HepG2 (cell line): ENCODE measurements at regions not wholly inside any gene's neighbourhood (a gene's known extent, or its start where the extent isn't known, plus 50 kb on each side); places are given as distances from the start of the nearest gene placed in this dataset.

Experiments used
- ATAC-seq: fragments of 200-7000 bp; cut with Tn5 transposase; 3 replicates; pipeline ENCODE4 v1.9.1; 2020; ENCODE audit warnings: mild to moderate bottlenecking, moderate library complexity
- BruUV-seq: library from RNA; stranded (reverse); fragments of 400-500 nt; replicated peaks from 2 replicates; lab custom pipeline; 2021; lab: Mats Ljungman, UMichigan
- CTCF ChIA-PET: fragments of 300-600 bp; formaldehyde crosslinking; extraction: SDS; loops from one replicate; lab custom pipeline; 2021; ENCODE audit warnings: low total read pairs, inconsistent platforms, low intra/inter-chr PET ratio; lab: Yijun Ruan, JAX
- POLR2A ChIA-PET: fragments of 350-600 bp; sonication (Branson Sonifier 250); formaldehyde crosslinking; loops from one replicate; lab custom pipeline; 2020; ENCODE audit warnings: antibody characterized with exemption, inconsistent platforms; lab: Yijun Ruan, JAX
- DNase-seq: peaks from one replicate; pipeline ENCODE4 v3.0.0-alpha.2; 2015; ENCODE audit warnings: low spot score
- FAIRE-seq: peaks from 3 replicates; lab custom pipeline; 2011; peaks lifted over from hg19 to GRCh38; lab: Jason Lieb, UNC
- H2AFZ ChIP-seq: one replicate; pipeline ENCODE4 v1.6.1; 2011; ENCODE audit warnings: low read length, inconsistent platforms
- H3K27ac ChIP-seq: fragments of 300-600 bp; 3 replicates; pipeline ENCODE4 v1.8.0; 2011; ENCODE audit warnings: mixed run types, mild to moderate bottlenecking, mixed read lengths, low read length, inconsistent platforms; ENCODE audit not compliant: insufficient read depth; ENCODE audit errors: extremely low read length
- H3K27me3 ChIP-seq, 2 experiments: fragments of 200-600 bp in 1 of 2; 2 replicates in 1 of 2; 3 replicates in 1 of 2; pipeline versions ENCODE4 v1.6.0 to v1.8.0; 2011; ENCODE audit warnings: low read length in 2 of 2, mild to moderate bottlenecking in 2 of 2, moderate library complexity in 2 of 2, inconsistent platforms in 1 of 2; ENCODE audit not compliant: insufficient read depth in 2 of 2, control insufficient read depth in 1 of 2
- H3K36me3 ChIP-seq, 2 experiments: fragments of 200-600 bp in 1 of 2; replicated peaks in 1 of 2; 2 replicates in 1 of 2; 3 replicates in 1 of 2; pipeline versions ENCODE4 v1.5.1 to v1.8.0; 2011; ENCODE audit warnings: low read length in 2 of 2, inconsistent platforms in 1 of 2; ENCODE audit not compliant: insufficient read depth in 2 of 2, control insufficient read depth in 1 of 2
- H3K4me1 ChIP-seq: 2 replicates; pipeline ENCODE4 v1.5.1; 2012; ENCODE audit warnings: low read length, inconsistent platforms; ENCODE audit not compliant: insufficient read depth
- H3K4me2 ChIP-seq: 2 replicates; pipeline ENCODE4 v1.6.0; 2011; ENCODE audit warnings: low read depth, low read length, inconsistent platforms
- H3K4me3 ChIP-seq, 3 experiments: fragments of 200-600 bp in 1 of 3; sonication (generic), shearing (Covaris generic) in 1 of 3; replicated peaks in 1 of 3; 2 replicates each; pipeline ENCODE4 v1.5.1; 2011 to 2016; ENCODE audit warnings: low read length in 3 of 3, inconsistent platforms in 2 of 3, low read depth in 2 of 3, mild to moderate bottlenecking in 2 of 3, control low read depth in 1 of 3, mixed read lengths in 1 of 3; ENCODE audit not compliant: insufficient read depth in 1 of 3
- H3K79me2 ChIP-seq: one replicate; pipeline ENCODE4 v1.6.1; 2011; ENCODE audit warnings: low read length, inconsistent platforms; ENCODE audit not compliant: insufficient read depth
- H3K9ac ChIP-seq: 2 replicates; pipeline ENCODE4 v1.6.0; 2011; ENCODE audit warnings: mild to moderate bottlenecking, low read depth, low read length, inconsistent platforms; ENCODE audit not compliant: insufficient read depth
- H3K9me3 ChIP-seq: 2 replicates; pipeline ENCODE4 v1.5.1; 2012; ENCODE audit warnings: mild to moderate bottlenecking, low read length
- H4K20me1 ChIP-seq: 2 replicates; pipeline ENCODE4 v1.6.0; 2011; ENCODE audit warnings: inconsistent platforms, mild to moderate bottlenecking, low read length, moderate library complexity; ENCODE audit not compliant: insufficient read depth
- DR1 ChIP-seq: sonication (generic); formaldehyde crosslinking; IDR thresholded peaks from 2 replicates; pipeline ENCODE4 v1.8.0; 2021; ENCODE audit warnings: mild to moderate bottlenecking, missing genetic modification reagents, inconsistent platforms
- PAF1 ChIP-seq: IDR thresholded peaks from 2 replicates; pipeline ENCODE4 v1.6.1; 2016; ENCODE audit warnings: missing genetic modification reagents, missing compliant biosample characterization
- ZBTB20 ChIP-seq: sonication (generic); formaldehyde crosslinking; IDR thresholded peaks from 2 replicates; pipeline ENCODE4 v1.8.1; 2023; ENCODE audit warnings: missing genetic modification reagents, low read depth, mild to moderate bottlenecking, borderline replicate concordance
- ZFP36L2 ChIP-seq: sonication (generic); formaldehyde crosslinking; IDR thresholded peaks from 2 replicates; pipeline ENCODE4 v1.4.0; 2020; ENCODE audit warnings: missing genetic modification reagents
- WGBS: methylation state at CpG from one replicate; pipeline ENCODE4 v1.1.6; 2017; ENCODE audit warnings: low lambda C conversion rate; 5-methylcytosine and 5-hydroxymethylcytosine counted together
- in situ Hi-C: cut with HindIII; loops from 2 replicates; pipeline ENCODE4 v1.10.0; 2017; ENCODE audit warnings: low pct_unique_long_range_greater_than_20kb; ENCODE audit not compliant: extremely low pct_ligation_motif_present
- intact Hi-C: fragments of 100-400 bp; cut with micrococcal nuclease; formaldehyde crosslinking; loops from one replicate; pipeline ENCODE4 v1.10.0; 2022; ENCODE audit not compliant: unreplicated experiment
- TF ChIP-seq, protein P1 (sequence below): sonication (generic); formaldehyde crosslinking; IDR thresholded peaks from 2 replicates; pipeline ENCODE4 v1.5.0; 2020; ENCODE audit warnings: missing genetic modification reagents
- TF ChIP-seq, protein P2 (sequence below): sonication (generic); formaldehyde crosslinking; IDR thresholded peaks from 2 replicates; pipeline ENCODE4 v1.4.0; 2020; ENCODE audit warnings: mild to moderate bottlenecking, missing genetic modification reagents

DNA sequence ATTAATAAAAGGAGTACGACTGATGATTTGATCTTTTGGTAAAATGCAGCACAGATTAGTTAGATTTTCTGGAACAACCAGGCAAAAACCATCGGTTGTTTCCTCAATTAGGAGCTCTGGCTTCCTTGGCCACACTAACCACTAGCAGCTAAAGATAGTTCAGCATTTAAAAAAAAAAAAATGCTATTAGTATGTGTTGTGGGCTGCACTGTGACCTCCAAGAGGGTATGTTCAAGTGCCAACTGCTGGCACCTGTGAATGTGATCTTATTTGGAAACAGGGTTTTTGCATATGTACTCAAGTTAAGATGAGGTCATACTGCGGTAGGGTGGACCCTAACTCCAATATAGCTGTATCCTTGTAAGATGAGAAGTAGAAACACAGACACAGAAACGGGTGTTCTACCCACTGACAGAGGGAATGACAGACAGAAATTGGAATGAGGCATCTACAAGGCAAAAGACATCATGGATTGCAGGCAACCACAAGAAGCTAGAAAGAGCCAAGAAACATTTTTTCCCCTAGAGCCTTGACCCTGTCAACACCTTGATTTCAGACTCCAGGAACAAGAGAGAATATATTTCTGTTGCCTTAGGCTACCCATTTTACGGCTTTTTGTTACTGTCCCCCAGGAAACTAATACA, 534.6 kb upstream of the ROBO2 start:
- H3K4me3 ChIP-seq, result no peak overlapping the region
- no peak overlapping the region for H3K4me2 ChIP-seq
- no peak overlapping the region for H3K27ac ChIP-seq
- POLR2A ChIA-PET, result no interaction called here
- H3K36me3 ChIP-seq, result no peaks in the 10 kb centered on the region
- DNase-seq (no peak), FAIRE-seq (no peak), ATAC-seq (no peak)
- intact Hi-C loops, result no loop called here
- H4K20me1 ChIP-seq, result no peaks in the 10 kb centered on the region
- no peak overlapping the region for H2AFZ ChIP-seq
- no peaks in the 10 kb centered on the region for H3K9me3 ChIP-seq
- 6% methylated on average over 5 of the region's 5 CpGs for WGBS
- H3K79me2 ChIP-seq, result no peaks in the 10 kb centered on the region
- CTCF ChIA-PET, result no interaction called here
- no peak overlapping the region for H3K9ac ChIP-seq
- no TSS peak for BruUV-seq
- in situ Hi-C loops, result no loop called here
- TF ChIP-seq, protein P1, sequence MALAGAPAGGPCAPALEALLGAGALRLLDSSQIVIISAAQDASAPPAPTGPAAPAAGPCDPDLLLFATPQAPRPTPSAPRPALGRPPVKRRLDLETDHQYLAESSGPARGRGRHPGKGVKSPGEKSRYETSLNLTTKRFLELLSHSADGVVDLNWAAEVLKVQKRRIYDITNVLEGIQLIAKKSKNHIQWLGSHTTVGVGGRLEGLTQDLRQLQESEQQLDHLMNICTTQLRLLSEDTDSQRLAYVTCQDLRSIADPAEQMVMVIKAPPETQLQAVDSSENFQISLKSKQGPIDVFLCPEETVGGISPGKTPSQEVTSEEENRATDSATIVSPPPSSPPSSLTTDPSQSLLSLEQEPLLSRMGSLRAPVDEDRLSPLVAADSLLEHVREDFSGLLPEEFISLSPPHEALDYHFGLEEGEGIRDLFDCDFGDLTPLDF (CRISPR knock-in tag), result no peak
- TF ChIP-seq, protein P2, sequence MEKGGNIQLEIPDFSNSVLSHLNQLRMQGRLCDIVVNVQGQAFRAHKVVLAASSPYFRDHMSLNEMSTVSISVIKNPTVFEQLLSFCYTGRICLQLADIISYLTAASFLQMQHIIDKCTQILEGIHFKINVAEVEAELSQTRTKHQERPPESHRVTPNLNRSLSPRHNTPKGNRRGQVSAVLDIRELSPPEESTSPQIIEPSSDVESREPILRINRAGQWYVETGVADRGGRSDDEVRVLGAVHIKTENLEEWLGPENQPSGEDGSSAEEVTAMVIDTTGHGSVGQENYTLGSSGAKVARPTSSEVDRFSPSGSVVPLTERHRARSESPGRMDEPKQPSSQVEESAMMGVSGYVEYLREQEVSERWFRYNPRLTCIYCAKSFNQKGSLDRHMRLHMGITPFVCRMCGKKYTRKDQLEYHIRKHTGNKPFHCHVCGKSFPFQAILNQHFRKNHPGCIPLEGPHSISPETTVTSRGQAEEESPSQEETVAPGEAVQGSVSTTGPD (CRISPR knock-in tag), result no peak
- TF ChIP-seq DR1 (no peak), PAF1 (CRISPR knock-in tag) (no peak), ZBTB20 (CRISPR knock-in tag) (no peak), ZFP36L2 (no peak)
- no peaks in the 10 kb centered on the region for H3K27me3 ChIP-seq
- H3K4me1 ChIP-seq, result no peaks in the 10 kb centered on the region
